Mucosa of descending colon (tissue), 3 donors: ENCODE measurements at regions not wholly inside any gene's neighbourhood (a gene's known extent, or its start where the extent isn't known, plus 50 kb on each side); places are given as distances from the start of the nearest gene placed in this dataset.

ENCODE experiments used
- ATAC-seq: fragments of 200-7000 bp; cut with Tn5 transposase; one replicate; pipeline ENCODE4 v1.9.1; 2020; ENCODE audit warnings: mild to moderate bottlenecking, moderate library complexity
- DNase-seq, 3 donors: peaks; one replicate each; pipeline ENCODE4 v3.0.0-alpha.2; 2020
- H3K36me3 ChIP-seq: fragments of 200-600 bp; one replicate; pipeline ENCODE4 v1.8.0; 2021; ENCODE audit warnings: low read depth, mild to moderate bottlenecking
- H3K4me1 ChIP-seq: fragments of 200-600 bp; one replicate; pipeline ENCODE4 v1.8.0; 2021; ENCODE audit warnings: low read depth, mild to moderate bottlenecking
- H3K4me3 ChIP-seq: fragments of 200-600 bp; one replicate; pipeline ENCODE4 v1.8.0; 2021; ENCODE audit warnings: mild to moderate bottlenecking
- H3K9me3 ChIP-seq: fragments of 200-600 bp; one replicate; pipeline ENCODE4 v1.8.0; 2021; ENCODE audit warnings: mild to moderate bottlenecking
- CTCF ChIP-seq: fragments of 200-600 bp; IDR thresholded peaks from one replicate; pipeline ENCODE4 v1.8.0; 2022; ENCODE audit warnings: antibody characterized with exemption, mild to moderate bottlenecking
- intact Hi-C, 2 donors: fragments of 100-400 bp; cut with DNase I in 1 of 2; cut with micrococcal nuclease in 1 of 2; formaldehyde crosslinking; loops; one replicate each; pipeline versions ENCODE4 v1.11.0 to v1.11.1; 2022; cut with DNase I, micrococcal nuclease
- donor health status: DM: no; HTN: no; CAD: no; lungs with moderate emphysema.
- donor health status: DM: no; HTN: no; CAD: no.
- donor health status: DM: no; HTN: yes; CAD: no.

DNA sequence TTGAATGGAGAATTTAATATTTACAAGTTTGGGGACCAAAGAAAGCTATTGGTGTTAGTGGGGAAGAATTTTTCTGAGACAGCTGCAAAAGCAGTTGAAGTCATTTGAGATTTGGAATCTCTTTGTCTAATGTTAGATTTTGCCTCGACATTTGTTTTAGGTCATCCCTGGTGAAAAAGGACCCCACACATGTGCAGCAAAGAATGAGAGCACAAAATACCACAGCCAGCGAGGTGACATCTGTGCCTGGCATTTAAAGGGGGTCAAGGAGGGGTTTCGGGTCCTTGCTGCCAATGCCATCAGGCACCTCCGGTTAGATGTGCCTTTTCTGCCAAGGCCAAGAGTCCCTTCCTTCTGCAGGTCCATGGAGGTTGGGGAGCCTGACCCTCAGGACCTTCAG, 173.3 kb downstream of the TRIB2 start:
- DNase-seq, result no peak
- Histone ChIP-seq H3K9me3 (peaks cover 3% of the 10 kb centered on the region), H3K36me3 (no peaks in the 10 kb centered on the region), H3K4me1 (no peaks in the 10 kb centered on the region), H3K4me3 (no peak overlapping the region)
- no peak for TF ChIP-seq CTCF
- ATAC-seq, result no peak
- intact Hi-C loops, result no loop called here

DNA sequence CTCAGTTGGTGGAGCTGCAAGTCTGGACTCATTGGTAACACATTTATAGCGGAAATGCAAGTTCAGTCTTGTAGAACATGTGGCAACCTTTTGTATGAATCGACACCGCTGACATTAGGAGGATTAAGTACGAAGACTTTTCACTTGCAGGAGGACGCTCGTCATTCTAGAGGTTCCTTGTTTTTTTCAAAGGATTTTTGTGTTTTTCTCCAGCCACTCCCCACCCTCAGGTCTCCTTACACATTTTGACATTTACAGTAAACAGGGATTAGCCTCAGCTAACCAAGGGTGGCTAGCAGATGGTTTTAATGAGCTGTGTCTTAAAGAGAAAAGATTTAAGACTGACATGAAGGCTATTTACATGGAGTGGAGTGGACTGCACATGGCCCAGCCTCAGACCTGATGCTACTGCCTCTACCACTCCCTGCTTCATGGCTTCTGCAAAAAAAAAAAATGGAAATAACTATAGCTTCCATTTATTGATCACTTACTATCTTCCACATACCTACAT, 173.8 kb downstream of the TRIB2 start:
- no peak for DNase-seq
- intact Hi-C loops, result no loop called here

DNA sequence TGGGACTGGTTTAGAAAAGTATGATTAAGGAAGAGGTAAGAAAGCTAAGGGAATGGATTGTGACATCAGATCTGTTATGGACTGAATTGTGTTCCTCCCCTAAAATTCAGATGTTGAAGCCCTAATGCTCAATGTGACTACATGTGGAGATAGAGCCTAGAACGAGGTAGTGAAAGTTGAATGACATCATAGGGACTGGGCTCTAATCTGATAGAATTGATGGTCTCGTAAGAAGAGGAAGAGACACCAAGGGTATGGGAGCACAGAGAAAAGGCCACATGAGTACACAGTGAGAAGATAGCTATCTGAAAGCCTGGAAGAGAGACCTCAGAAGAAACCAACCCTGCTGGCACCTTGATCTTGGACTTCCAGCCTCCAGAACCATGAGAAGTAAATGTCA, 178.3 kb downstream of the TRIB2 start:
- no peak for DNase-seq
- TF ChIP-seq CTCF, result no peak
- no peaks in the 10 kb centered on the region for H3K4me1 ChIP-seq
- no peaks in the 10 kb centered on the region for H3K36me3 ChIP-seq
- intact Hi-C loops, result no loop called here
- no peak for ATAC-seq
- H3K9me3 ChIP-seq, result peaks cover 3% of the 10 kb centered on the region
- H3K4me3 ChIP-seq, result no peak overlapping the region

More for the DNA sequence above, 173.8 kb downstream of the TRIB2 start:
- TF ChIP-seq CTCF, result no peak
- Histone ChIP-seq H3K4me3 (no peak overlapping the region), H3K36me3 (no peaks in the 10 kb centered on the region), H3K9me3 (peaks cover 3% of the 10 kb centered on the region), H3K4me1 (no peaks in the 10 kb centered on the region)
- ATAC-seq, result no peak

DNA sequence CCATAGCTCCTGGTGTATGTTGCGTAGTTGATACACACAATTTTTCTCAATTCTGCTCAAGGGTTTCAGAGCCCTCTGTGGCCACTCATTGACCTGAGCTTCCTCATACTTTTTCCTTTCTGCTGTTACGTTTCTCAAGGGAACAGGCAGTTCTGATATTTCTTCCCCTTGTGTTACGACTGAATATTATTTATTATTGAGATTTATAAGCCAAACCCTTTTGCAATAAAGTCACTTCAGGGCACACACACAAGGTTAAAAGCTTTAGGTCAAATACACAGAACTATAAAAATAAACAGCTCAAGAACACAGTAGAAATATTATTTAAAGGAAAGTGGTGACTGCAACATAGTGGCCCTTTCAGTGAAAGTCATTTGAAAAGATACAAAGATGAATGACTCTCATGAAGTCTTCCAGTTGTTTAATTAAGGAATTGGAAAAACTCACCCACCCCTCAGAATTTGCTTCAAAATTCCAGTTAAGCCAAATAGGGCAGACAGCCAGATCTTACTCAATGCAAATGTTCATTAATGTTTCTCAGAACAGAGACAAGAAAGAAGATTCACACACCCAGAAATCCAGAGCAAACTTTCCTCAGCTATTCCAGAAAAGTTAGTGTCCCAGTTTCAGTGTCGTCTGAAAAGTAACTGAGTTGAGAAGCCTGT, 179.7 kb downstream of the TRIB2 start:
- no peaks in the 10 kb centered on the region for H3K36me3 ChIP-seq
- no peak for DNase-seq
- no peak for TF ChIP-seq CTCF
- H3K4me3 ChIP-seq, result no peak overlapping the region
- intact Hi-C loops, result no loop called here
- ATAC-seq, result no peak
- H3K4me1 ChIP-seq, result no peaks in the 10 kb centered on the region
- peaks cover 3% of the 10 kb centered on the region for H3K9me3 ChIP-seq

DNA sequence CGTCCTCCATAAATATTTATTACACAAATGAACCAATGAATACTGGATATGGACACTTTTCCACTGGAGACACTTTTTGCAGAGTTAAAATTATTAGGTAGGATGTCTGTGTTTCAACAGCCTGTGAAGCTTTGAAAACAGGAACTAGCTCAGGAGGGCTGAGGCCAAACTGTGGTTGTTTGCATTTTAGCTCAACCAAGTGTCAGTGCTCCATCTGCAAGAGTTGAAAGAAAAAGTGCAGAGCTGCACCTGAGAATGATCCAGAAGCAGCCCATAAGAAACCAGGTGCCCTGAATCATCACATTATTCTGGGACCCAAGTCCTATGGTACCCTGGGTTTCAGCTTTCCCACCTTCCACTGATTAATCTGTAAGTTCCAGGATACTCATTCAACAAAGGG, 180.4 kb downstream of the TRIB2 start:
- peak in 1 of 3 donors; percentile 17 for DNase-seq
- Histone ChIP-seq H3K36me3 (no peaks in the 10 kb centered on the region), H3K4me1 (no peaks in the 10 kb centered on the region), H3K4me3 (no peak overlapping the region), H3K9me3 (no peaks in the 10 kb centered on the region)
- TF ChIP-seq CTCF, result no peak
- intact Hi-C loops, result no loop called here
- ATAC-seq, result peak; percentile 30
